IMR-90 (cell line): ENCODE measurements at regions not wholly inside any gene's neighbourhood (a gene's known extent, or its start where the extent isn't known, plus 50 kb on each side); places are given as distances from the start of the nearest gene placed in this dataset.

Source experiments
- BHLHE40 ChIP-seq: fragments of 150-350 bp; IDR thresholded peaks from 2 replicates; pipeline ENCODE4 v1.6.1; 2016; ENCODE audit warnings: mild to moderate bottlenecking, low read depth, low read length
- CTCF ChIP-seq: conservative IDR thresholded peaks from 2 replicates; pipeline ENCODE4 v1.5.1; 2012; ENCODE audit warnings: mild to moderate bottlenecking, low read depth, low read length, improper control_type of control experiment
- MXI1 ChIP-seq: IDR thresholded peaks from 2 replicates; pipeline ENCODE4 v1.6.1; 2012; ENCODE audit warnings: low read depth, mild to moderate bottlenecking, low read length, moderate library complexity, borderline replicate concordance
- POLR2A ChIP-seq: IDR thresholded peaks from 2 replicates; pipeline ENCODE4 v1.6.1; 2012; ENCODE audit warnings: mild to moderate bottlenecking, low read depth, low read length
- USF2 ChIP-seq: fragments of 150-350 bp; IDR thresholded peaks from 2 replicates; pipeline ENCODE4 v1.6.1; 2017; ENCODE audit warnings: mild to moderate bottlenecking, antibody characterized with exemption, low read length, low read depth

- no peak for TF ChIP-seq CTCF
- TF ChIP-seq USF2: no peak
- no peak for TF ChIP-seq BHLHE40
- no peak for TF ChIP-seq POLR2A
- TF ChIP-seq MXI1: no peak
Measured at GRCh38 chr10:44466236-44466635, 81.3 kb upstream of the CXCL12 start.
